NCI-H226 (cell line): ENCODE measurements at regions not wholly inside any gene's neighbourhood (a gene's known extent, or its start where the extent isn't known, plus 50 kb on each side); places are given as distances from the start of the nearest gene placed in this dataset.

Source experiments
- DNase-seq: peaks from one replicate; pipeline ENCODE4 v3.0.0-alpha.2; 2015

DNA sequence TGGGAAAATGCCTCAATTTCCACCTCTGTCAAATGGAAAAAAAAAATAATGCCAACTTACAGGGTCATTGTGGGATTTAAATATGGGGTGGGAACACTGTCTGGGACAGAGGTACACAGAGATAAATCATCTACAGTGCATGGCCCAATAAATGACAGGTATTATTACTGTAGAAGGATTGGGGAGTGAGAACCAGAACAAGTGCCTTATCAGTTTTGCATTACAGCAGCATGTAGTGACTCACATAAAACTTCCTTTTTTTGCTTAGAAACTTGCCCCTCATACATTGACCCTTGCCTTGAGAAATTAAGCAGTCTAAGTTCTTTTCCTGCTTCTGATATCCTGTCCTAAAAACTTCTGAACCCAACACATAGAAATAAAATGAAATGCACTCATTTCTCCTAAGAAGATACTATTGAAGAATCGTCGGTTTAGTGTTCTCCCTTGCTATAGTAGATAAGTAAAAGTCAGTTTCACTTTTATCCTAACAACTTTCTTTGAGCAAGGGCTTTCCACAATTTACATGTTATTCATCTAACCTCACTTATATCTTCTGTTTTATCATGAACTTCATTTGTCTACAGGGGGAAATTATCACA, 121.0 kb upstream of the HAAO start:
- DNase-seq: peak; percentile 29

DNA sequence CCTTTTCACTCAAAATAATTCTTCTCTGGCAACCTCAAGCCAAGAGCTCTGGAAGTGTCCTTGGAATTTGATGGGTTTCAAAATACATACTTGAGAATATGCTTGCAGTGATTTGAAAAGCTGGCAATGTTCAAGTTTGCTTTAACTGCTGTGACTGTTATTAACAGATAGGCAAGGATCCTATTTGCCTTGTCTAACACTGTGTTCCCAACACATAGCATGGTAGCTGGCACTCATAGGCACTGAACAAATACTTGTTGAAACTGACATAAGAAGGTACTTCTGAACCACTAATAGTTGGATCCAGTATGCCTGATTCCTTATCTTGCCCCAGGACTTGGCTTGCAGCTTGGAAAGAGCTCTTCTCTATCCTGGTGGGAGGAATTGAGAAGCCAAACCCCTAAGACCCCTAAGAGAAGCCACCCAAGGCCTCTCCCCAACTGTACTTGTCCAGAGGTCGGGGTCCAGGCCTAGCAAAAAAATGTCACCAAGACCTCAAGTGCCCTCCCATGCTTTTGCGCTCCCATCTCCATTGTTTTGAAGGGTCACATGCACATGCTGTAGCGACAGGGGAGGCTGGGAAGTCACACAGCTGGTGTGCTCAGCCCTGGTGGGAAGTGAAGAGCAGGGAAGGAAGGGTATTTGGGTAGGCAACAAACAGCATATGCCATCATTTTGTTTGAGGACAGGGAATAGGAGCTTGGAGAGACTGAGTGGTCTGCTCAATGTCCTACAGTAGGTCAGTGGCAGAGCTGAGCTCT, 118.4 kb upstream of the HAAO start:
- DNase-seq: no peak

DNA sequence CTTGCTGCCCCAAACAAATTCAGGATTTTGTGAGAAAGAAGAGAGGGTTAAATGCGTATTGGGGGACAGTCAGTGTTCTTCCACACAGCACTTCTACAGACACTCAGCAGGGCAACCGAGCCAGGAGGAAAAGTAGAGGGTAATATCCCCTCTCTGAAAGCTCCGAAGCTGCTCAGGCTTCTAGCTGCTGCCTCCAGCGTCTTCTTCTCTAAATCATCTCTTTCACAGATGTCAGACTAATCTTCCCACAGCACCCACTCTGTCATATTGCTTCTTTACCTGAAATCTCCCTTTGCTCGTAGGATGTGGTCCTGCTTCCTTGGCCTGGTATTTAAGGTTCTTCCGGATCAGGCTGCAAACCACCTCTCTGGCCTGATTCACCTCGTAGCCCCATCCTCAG, 117.6 kb upstream of the HAAO start:
- no peak for DNase-seq

DNA sequence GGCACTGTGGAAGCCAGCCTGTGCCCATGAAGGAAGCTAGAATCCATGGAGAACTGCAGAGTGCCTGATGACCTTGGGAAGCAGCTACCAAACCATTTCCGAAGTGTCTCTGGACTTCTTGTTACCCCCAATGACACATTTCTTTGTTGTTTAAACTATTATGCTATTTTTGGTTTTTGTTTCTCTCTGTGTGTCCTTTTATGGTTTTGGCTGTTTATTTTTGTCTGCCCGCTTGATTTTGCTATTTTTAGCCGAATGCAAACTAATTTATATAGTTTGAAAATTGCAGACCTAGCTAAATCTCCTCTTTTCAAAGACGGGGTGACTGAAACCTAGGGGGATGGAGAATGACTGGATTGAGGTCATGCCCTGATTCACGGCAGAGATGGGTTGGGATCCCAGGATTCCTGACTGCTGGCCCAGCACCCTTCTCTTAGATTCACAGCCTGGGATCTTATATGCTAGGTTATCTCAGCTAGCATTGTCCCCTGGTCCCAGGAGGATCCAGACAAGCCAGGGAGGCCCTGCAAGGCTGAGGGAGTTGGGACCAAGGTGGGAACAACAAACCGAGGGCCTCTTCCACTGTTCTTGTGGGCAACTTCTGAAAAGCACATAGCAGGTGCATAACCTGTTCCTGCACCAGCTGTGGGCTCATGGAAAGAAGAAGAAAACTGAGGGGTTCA, 116.3 kb upstream of the HAAO start:
- DNase-seq: no peak

DNA sequence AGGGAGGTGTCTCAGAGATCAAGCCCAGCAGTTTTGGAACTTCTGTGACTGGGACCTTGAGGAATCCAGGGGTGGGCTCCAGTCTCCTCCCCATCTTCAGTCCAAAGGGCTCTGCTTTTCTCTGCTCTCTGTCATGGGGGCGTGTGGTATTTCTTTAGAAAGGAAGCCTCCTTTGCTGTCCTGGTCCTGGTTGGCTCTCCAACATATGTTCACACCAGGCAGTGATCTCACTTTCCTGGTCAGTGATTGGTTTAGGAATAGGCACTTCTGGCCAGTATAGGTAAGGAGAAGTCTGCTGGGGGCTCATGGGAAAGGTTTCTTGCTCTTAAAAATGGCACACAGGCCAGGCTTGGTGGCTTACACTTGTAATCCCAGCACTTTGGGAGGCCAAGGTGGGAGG, 115.5 kb upstream of the HAAO start:
- no peak for DNase-seq

DNA sequence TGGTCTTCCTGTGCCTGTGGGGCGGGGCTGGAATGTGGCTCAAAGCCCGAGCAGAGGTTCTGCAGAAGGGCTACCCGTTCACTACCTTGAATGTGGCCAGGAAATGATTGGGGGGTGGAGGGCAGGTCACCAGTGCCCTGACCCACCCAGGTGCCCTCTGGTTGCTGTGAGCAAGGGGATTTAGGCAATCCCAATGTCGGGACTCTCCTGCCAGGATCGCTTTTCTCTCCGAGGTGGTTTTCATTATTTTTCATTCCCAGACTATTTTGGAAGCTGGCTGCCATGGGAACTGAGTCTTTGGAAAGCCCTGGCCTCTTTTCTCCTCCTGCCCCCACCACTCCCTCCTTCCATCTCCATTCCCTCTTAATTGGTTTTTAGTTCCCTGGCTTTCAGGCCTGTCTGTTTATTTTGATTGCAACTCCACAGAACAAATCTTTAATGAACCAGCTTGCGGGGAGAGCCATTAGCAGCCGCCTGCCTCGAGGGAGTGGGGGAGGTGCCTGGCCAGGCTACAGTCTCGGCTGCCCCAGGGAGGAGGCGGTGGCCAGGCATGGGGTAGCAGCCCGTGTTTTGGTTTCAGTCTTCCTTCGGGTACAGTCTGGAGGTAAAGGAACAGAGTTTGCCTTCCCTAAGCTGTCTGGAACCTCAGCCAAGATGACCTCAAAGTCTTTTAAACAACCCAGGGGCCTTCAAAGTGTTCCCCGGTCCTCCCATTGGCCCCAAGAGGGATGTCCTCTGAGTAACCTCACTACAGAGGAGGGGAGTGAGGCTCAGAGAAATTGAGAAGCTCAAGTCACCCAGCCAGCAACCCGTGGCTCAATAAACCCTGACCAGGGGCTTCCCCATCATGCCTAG, 114.4 kb upstream of the HAAO start:
- no peak for DNase-seq

DNA sequence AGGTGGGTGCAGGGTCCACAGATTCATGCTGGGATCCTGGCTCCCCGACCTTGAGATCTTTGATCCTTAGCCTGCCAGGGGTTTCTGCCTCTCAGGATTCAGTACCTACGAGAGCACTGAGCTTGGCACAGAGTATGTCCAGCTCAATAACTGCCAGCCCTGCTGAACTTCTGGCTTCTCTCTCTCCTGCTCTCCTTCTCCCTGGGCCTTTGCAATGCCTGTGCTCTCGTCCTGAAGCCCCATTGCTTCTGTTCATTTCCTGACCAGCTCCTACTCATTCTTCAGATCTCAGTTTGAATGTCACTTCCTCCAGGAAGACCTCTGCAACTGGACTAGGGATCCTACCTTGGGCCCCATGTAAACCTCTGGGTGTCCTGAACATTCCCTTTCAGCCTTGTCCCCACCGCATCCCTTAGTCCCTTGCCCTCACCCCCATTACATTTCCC, 113.8 kb upstream of the HAAO start:
- DNase-seq: no peak

DNA sequence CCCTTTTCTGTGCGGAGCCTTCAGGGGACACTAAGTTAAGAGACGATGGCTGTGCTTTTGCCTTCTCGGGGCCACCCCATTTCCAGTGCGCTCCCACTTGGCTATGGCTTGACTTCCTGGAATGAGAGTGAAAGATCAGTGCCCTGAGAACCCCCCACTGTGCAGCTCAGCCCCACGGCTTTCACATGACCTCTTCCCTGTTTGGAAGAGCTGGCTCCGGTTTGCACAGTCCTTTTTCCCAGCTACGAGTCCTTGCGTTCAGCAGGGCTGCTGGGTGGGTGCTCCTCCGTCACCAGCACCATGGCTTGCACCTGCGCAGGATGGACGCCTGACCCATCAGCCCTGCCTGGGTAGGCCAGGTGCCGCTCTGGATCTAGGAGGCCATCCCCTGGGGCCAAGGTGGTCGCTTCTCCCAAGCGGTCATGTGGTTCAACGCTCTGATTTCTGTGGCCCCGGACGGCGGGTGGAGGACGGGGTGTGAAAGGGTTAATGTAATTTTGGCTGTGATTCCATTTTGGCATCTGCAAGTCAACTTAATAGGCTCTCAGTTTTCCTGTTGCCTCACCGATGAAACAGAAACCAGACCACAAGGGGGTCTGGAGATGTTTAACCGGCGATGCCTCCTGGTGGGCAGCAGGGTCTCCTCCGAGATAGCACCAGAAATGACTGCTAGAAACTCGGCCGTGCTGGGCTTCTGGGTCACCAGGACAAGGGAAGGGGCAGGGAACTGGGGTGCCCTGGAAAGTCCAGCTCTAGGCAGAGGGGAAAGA, 113.1 kb upstream of the HAAO start:
- DNase-seq: no peak

DNA sequence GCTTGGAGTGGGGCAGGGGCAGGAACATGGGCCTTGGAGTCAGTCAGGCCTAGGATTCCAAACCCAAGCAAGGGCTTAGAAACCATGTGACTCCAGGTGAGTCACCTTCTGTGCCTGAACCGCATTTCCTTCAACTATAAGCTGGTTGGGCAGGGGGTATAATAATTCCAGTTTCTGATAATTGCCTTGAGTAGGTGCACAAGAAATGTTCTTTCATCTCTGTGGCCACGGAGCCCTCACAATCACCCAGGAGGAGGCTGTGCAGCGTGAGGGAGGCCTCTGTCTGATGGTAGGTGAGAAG, 112.1 kb upstream of the HAAO start:
- DNase-seq: no peak

DNA sequence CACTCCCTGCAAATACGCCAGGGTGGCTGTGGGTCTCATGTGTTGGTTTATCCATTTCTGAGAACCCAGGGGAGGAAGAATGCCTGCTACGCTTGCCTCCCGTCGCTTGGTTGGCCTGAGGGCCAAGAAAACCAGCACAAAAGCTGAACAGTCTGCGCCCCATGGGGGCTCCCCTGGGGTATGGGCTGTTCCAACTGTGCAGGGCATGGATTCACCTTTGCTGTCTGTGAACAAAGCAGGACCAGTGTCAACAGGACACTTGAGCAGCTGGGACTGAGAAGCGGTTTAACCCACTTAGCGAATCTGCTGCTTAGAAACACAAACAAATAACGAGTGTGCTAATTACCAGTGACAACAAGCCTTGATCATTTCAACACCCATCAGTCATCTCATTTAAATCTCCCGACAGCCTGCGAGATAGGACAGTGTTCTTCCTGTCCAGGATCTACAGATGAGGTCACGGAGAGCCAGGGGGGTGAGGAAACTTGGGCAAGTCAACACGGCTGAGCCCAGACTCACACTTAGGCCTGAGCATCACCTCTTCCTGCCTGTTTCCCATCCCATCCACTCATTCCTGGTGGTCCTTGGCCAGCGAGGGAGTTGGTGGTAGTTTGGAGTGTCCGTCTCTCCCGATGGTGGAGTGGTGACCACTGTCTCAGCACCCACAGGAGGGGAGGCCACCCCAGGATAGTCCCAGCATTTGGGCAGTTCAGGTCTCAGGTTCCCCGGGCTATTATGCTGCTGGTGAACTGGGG, 111.6 kb upstream of the HAAO start:
- no peak for DNase-seq

DNA sequence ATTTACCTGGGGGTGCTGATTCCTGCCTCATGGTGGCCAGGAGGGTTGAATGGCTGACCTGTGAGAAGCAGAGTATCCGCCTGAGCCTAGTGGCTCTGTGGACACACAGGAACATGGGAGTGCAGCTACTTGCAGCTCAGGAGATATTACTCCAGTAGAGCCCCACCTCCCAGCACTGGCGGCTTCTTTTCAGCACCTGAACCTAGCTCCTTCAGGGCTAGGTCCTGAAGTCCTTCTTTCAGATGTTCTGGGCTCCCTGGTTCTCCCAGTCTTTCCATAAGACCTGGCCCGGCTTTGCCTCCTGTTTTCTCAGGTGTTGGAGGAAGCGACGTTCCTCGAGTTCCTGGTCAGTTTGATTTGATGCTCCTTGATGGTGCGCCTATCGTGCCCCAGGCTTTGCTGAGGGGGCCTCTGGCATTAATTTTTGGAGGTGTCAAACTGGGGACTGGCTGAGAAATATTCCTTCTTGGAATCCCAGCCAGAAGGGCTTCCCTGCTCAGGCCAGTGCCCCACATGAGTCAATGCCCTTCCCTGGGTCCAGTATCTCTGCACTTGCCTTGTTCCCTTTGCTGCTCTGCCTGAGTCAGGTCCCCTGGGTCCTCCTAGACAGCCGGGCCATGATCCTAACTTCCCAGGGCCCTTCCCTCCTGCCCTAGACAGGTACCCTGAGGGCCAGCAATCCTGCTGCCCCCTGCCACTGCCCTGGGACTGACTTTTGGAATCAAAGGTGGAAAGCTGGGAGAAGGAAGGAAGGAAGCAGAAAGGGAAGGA, 110.7 kb upstream of the HAAO start:
- DNase-seq: no peak

DNA sequence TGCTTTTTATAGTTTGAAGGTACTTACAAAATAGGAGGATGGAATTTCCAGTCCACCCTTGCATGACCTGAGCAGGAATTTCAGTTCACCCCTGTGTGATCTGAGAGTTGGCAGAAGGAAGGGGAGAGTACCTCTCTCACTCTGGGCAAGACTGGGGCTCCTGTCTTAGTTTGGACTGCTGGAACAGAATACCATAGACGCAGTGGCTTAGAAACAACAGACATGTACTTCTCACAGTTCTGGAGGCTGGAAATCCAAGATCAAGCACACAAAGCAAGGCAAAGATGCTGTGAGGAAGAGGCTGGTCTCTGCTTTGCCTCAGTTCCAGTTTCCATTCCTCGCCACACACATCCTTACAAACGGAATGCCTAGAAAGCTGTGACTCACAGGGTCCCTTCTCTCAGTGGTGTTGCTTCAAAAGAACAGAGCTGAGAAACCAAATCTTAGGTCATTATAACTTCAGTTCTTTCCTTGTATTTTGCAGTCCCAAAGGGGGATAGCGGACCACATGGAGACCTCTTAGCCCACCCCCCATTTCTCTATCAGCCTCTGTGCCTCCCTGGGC, 108.8 kb upstream of the HAAO start:
- no peak for DNase-seq

DNA sequence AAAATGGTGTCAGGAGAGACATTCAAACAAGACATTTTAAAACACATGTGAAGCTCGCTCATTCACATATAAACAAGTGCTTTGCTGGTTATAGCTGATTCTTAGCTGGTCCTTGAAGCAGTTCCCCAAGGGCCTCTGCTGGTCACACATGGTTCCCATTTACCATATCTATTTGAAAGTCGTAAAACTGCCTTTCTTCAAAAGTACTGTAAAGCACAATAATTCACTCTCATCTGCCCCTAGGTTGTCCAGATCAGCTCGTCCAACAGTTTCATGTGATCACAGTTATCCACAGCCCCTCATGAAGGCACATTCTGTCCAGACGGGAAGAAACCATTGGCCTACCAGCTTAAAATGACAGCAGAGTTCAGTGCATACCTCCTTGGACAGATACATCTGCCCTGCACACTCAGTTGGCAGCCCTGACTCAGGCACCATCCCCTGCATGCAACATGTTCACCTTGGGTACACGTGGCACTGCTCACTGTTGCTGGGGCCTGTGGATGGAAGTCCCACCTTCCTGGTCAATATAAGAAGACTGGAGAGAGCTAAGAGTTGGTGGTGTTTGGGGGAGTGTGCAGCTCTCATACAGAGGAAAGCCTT, 108.0 kb upstream of the HAAO start:
- no peak for DNase-seq

DNA sequence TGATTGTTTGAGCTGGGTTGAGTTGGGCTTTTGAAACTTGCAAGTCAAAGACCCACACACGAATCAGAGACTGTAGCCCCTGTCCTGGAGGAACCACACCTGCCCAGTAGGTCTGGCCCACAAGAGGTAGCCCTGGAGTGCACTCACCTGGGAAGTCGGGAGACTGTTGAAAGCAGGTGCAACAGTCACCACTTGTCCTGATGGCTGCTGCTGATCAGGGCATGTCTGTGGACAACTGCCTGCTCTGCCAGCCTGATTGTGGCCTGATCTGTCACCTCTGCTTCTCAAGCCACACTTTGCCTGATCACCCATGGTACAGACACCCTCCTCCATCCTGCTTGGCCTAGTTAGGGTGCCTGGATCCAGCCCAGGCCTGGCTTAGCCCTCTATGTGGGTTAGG, 105.0 kb upstream of the HAAO start:
- DNase-seq: no peak

DNA sequence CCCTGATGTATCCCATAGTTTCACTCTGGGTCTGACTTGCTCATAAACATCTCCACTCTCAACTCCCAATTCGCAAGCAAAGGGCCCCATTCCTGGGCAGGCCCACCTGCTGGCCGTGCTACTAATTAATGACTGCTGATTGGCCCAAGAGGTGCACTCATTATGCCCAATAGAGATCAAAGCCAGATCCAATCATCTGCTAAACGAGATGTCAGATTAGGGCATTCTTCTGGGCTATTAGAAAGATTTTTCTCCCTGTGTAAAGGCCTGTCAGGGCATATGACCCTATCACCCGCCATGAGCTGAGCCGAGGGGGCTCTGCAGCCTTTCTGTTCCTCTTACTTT, 103.4 kb upstream of the HAAO start:
- no peak for DNase-seq

DNA sequence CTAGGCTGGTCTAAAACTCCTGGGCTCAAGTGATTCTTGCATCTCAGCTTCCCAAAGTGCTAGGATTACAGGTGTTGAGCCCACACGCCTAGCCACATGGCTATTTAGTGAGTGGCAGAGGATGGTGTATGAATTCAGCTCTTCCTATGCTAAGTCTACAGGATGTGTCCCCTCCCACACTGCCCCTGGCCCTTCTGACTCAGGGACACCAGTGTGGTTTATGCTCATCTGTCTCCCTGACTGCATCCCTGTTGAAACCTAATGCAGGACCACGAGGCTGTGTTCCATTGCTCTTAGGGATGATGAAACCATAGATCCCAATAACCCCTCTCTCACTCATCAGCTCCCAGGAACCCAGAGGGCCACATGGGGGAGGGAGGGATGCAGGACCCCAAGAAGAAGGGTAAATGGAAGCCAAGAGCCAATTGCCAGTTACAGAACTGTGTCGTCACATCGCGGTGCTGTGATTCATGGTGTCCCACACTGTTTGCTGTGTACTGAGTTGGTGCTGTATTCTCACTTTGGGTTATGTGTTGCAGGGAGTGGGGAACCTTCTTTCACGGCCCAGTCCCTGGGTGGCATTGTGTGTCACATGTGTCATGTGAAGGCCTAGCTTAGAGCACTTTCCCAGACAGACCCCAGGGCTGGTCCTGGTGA, 102.9 kb upstream of the HAAO start:
- no peak for DNase-seq

DNA sequence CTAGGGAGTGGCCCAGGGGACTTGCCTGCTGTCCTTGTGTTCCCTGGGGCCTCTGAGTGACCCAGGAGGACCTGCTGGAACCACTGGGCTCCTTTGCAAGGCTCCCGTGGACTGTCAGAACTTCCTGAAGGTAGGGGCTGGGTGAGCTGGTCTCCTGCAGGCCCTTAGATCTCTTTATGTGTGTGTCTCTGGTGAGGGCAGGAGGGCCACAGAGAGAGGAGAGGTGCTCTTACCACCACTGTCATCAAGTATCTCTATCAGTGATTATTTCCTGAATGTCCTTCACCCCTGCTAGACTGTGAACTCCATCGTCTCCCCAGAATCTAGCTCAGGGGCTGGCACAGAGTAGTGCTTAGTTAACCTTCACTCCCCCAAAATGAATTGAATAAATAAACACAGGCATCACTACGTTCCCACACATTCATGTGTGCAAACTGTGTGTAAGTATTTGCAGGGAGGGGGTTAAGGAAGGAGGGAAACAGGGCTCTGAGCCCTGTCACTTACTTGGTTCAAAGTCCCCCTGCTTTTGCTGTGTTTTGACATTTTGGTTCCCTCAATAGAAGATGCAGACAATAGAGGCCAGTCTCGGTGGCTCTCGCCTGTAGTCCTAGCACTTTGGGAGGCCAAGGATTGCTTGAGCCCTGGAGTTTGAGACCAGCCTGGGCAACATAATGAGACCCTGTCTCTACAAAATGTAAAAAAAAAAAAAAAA, 100.8 kb upstream of the HAAO start:
- DNase-seq: no peak

DNA sequence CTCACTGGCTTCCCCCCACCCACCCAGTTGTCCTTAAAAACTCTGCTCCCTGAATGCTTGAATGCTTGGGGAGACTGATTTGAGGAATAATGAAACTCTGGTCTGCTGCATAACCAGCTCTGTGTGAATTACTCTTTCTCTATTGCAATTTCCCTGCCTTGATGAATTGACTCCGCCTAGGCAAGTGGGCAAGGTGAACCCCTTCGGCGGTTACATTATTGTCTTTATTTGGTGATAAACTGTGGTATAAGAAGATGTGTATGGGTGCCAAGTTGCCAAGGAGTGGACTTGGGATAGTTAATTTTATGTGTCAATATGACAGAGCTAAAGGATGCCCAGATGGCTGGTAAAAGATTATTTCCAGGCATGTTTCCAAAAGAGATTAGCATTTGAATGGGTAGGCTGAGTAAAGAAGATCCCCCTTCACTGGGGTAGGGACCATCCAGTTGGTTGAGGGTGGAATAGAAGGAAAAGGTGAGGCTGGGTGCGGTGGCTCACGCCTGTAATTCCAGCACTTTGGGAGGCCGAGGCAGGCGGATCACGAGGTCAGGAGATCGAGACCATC, 98.5 kb upstream of the HAAO start:
- no peak for DNase-seq
